K562 (cell line): ENCODE measurements at regions not wholly inside any gene's neighbourhood (a gene's known extent, or its start where the extent isn't known, plus 50 kb on each side); places are given as distances from the start of the nearest gene placed in this dataset.

ENCODE experiments used
- BHLHE40 ChIP-seq: IDR thresholded peaks from 2 replicates; pipeline ENCODE4 v1.6.1; 2011; ENCODE audit warnings: low read length, improper control_type of control experiment
- DNMT1 ChIP-seq: fragments of 450-650 bp; IDR thresholded peaks from 2 replicates; pipeline ENCODE4 v1.6.1; 2016; ENCODE audit warnings: antibody characterized with exemption, mild to moderate bottlenecking
- JUND ChIP-seq, 2 experiments: IDR thresholded peaks; 2 replicates in 1 of 2; 3 replicates in 1 of 2; pipeline ENCODE4 v1.6.1; 2011; ENCODE audit warnings: borderline replicate concordance in 2 of 2, low read depth in 2 of 2, low read length in 2 of 2, improper control_type of control experiment in 1 of 2, missing biosample characterization in 1 of 2, missing genetic modification characterization in 1 of 2, missing genetic modification reagents in 1 of 2
- KHSRP ChIP-seq: fragments of 450-650 bp; IDR thresholded peaks from 2 replicates; pipeline ENCODE4 v1.6.1; 2017
- KLF6 ChIP-seq: fragments of 250-450 bp; sonication (Bioruptor Pico); IDR thresholded peaks from 2 replicates; pipeline ENCODE4 v1.4.0; 2020; ENCODE audit warnings: mild to moderate bottlenecking, moderate library complexity, borderline replicate concordance
- MTA2 ChIP-seq: fragments of 450-650 bp; IDR thresholded peaks from 2 replicates; pipeline ENCODE4 v1.6.1; 2016; ENCODE audit warnings: low read depth
- NCOA2 ChIP-seq, 2 experiments: fragments of 450-650 bp; IDR thresholded peaks; 2 replicates each; pipeline ENCODE4 v1.6.1; 2018; ENCODE audit warnings: mild to moderate bottlenecking in 2 of 2, moderate library complexity in 1 of 2; ENCODE audit not compliant: partially characterized antibody in 2 of 2
- RB1 ChIP-seq: fragments of 450-650 bp; IDR thresholded peaks from 2 replicates; pipeline ENCODE4 v1.6.1; 2017; ENCODE audit warnings: low read depth, mild to moderate bottlenecking
- TEAD4 ChIP-seq, 2 experiments: sonication (generic) in 1 of 2; formaldehyde crosslinking in 1 of 2; IDR thresholded peaks; 2 replicates each; pipeline versions ENCODE4 v1.6.1 to v1.8.0; 2012 to 2022; ENCODE audit warnings: borderline replicate concordance in 1 of 2, inconsistent platforms in 1 of 2, low read length in 1 of 2, mild to moderate bottlenecking in 1 of 2, missing genetic modification reagents in 1 of 2
- TF ChIP-seq, protein P1 (sequence below): fragments of 250-450 bp; sonication (Bioruptor Pico); IDR thresholded peaks from 2 replicates; pipeline ENCODE4 v1.5.0; 2020; ENCODE audit warnings: mild to moderate bottlenecking
- TF ChIP-seq, protein P2 (sequence below), 3 experiments: IDR thresholded peaks in 2 of 3; conservative IDR thresholded peaks in 1 of 3; 2 replicates each; pipeline ENCODE4 v1.5.1; 2011 to 2012; ENCODE audit warnings: low read length in 3 of 3, mild to moderate bottlenecking in 3 of 3, control low read depth in 2 of 3, improper control_type of control experiment in 1 of 3, inconsistent platforms in 1 of 3, low read depth in 1 of 3, mixed read lengths in 1 of 3, moderate library complexity in 1 of 3; ENCODE audit not compliant: insufficient read depth in 2 of 3
- TF ChIP-seq, protein P3 (sequence below): fragments of 450-650 bp; IDR thresholded peaks from 2 replicates; pipeline ENCODE4 v1.7.0; 2016; ENCODE audit warnings: borderline replicate concordance

DNA sequence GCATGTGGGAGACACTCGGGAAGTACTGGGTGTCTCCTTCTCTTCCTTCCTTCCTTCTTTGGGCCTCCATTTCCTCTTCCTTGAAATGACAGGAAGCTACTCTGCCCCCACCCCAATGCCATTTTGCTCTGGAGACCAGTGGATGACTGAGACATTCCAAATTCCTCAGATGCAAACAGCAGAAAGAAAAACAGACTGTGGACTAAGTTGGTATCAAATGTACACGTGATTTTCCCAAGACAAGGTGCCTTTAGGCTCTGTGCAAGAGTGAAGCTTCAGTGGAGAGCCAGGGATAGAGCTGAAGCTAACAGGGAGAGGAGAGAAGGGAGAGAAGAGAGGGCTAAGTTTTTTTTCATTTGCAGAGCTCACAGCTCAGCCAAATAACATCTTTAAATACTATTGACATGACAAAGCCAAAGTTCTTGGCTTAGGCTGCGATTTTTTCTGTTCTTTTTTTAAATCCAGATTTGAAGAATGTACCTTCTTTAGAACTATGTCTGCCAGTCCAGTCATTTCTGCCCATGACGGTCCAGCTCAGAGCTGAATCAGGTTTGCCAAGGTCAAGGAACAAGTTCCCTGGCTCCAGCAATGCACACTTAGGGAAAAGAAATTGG lies 84.5 kb upstream of the LCLAT1 start:
- TF ChIP-seq MTA2 (no peak), TEAD4 (IDR thresholded peaks at IDR 0.05; ENCODE audit: low read length) (no peak), TEAD4 (CRISPR knock-in tag; IDR thresholded peaks at IDR 0.05; ENCODE audit: borderline replicate concordance) (no peak), KHSRP (no peak), JUND (IDR thresholded peaks at IDR 0.05; ENCODE audit: borderline replicate concordance, low read depth, low read length) (no peak), JUND (tag; IDR thresholded peaks at IDR 0.05; ENCODE audit: borderline replicate concordance, low read depth, low read length) (no peak), DNMT1 (no peak), NCOA2 (IDR thresholded peaks at IDR 0.05; ENCODE audit: partially characterized antibody in 2 of 2) (no peak), KLF6 (CRISPR knock-in tag) (no peak), RB1 (no peak), BHLHE40 (no peak)
- TF ChIP-seq, protein P1, sequence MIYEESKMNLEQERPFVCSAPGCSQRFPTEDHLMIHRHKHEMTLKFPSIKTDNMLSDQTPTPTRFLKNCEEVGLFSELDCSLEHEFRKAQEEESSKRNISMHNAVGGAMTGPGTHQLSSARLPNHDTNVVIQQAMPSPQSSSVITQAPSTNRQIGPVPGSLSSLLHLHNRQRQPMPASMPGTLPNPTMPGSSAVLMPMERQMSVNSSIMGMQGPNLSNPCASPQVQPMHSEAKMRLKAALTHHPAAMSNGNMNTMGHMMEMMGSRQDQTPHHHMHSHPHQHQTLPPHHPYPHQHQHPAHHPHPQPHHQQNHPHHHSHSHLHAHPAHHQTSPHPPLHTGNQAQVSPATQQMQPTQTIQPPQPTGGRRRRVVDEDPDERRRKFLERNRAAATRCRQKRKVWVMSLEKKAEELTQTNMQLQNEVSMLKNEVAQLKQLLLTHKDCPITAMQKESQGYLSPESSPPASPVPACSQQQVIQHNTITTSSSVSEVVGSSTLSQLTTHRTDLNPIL (CRISPR knock-in tag): no peak
- TF ChIP-seq, protein P2, sequence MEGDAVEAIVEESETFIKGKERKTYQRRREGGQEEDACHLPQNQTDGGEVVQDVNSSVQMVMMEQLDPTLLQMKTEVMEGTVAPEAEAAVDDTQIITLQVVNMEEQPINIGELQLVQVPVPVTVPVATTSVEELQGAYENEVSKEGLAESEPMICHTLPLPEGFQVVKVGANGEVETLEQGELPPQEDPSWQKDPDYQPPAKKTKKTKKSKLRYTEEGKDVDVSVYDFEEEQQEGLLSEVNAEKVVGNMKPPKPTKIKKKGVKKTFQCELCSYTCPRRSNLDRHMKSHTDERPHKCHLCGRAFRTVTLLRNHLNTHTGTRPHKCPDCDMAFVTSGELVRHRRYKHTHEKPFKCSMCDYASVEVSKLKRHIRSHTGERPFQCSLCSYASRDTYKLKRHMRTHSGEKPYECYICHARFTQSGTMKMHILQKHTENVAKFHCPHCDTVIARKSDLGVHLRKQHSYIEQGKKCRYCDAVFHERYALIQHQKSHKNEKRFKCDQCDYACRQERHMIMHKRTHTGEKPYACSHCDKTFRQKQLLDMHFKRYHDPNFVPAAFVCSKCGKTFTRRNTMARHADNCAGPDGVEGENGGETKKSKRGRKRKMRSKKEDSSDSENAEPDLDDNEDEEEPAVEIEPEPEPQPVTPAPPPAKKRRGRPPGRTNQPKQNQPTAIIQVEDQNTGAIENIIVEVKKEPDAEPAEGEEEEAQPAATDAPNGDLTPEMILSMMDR (IDR thresholded peaks at IDR 0.05 in 2 of 3, conservative IDR thresholded peaks at IDR 0.05 in 1 of 3; ENCODE audit: insufficient read depth in 2 of 3, low read depth in 1 of 3, low read length in 3 of 3): no peak
- TF ChIP-seq, protein P3, sequence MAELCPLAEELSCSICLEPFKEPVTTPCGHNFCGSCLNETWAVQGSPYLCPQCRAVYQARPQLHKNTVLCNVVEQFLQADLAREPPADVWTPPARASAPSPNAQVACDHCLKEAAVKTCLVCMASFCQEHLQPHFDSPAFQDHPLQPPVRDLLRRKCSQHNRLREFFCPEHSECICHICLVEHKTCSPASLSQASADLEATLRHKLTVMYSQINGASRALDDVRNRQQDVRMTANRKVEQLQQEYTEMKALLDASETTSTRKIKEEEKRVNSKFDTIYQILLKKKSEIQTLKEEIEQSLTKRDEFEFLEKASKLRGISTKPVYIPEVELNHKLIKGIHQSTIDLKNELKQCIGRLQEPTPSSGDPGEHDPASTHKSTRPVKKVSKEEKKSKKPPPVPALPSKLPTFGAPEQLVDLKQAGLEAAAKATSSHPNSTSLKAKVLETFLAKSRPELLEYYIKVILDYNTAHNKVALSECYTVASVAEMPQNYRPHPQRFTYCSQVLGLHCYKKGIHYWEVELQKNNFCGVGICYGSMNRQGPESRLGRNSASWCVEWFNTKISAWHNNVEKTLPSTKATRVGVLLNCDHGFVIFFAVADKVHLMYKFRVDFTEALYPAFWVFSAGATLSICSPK: no peak
